ENCODE measurements at regions not wholly inside any gene's neighbourhood (a gene's known extent, or its start where the extent isn't known, plus 50 kb on each side); places are given as distances from the start of the nearest gene placed in this dataset.

- H3K4me1 ChIP-seq = 0 out of 3 replicates have a peak, but pooled peaks cover 7% of the 10 kb centered on the region
- FAIRE-seq (no peak), DNase-seq (ENCODE audit: low read depth in 1 of 2, low spot score in 1 of 2) (no peak), ATAC-seq (no peak)
- ChIA-PET CTCF (no interaction called here), POLR2A (no interaction called here)
- H3K27ac ChIP-seq = no peak overlapping the region
- no peaks in the 10 kb centered on the region for H3K9me3 ChIP-seq
- H3K4me3 ChIP-seq = no peak overlapping the region
- WGBS (ENCODE audit: missing lambda C conversion rate) = 44% methylated on average over 3 of the region's 3 CpGs
- H3K4me2 ChIP-seq = no peak overlapping the region
- TF ChIP-seq, protein P1, sequence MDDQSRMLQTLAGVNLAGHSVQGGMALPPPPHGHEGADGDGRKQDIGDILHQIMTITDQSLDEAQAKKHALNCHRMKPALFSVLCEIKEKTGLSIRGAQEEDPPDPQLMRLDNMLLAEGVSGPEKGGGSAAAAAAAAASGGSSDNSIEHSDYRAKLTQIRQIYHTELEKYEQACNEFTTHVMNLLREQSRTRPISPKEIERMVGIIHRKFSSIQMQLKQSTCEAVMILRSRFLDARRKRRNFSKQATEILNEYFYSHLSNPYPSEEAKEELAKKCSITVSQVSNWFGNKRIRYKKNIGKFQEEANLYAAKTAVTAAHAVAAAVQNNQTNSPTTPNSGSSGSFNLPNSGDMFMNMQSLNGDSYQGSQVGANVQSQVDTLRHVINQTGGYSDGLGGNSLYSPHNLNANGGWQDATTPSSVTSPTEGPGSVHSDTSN (IDR thresholded peaks at IDR 0.05) = no peak
- TF ChIP-seq SMC3 (IDR thresholded peaks at IDR 0.05) (no peak), RNF2 (IDR thresholded peaks at IDR 0.05; ENCODE audit: borderline replicate concordance, low read depth) (no peak), CBX8 (IDR thresholded peaks at IDR 0.05) (no peak), FOXS1 (CRISPR knock-in tag; IDR thresholded peaks at IDR 0.05) (no peak), KDM1A (IDR thresholded peaks at IDR 0.05; ENCODE audit: low read depth) (no peak), USF2 (IDR thresholded peaks at IDR 0.05) (no peak), EHF (CRISPR knock-in tag; IDR thresholded peaks at IDR 0.05) (no peak), ELK1 (IDR thresholded peaks at IDR 0.05; ENCODE audit: low read depth, low read length) (no peak), FOSL2 (IDR thresholded peaks at IDR 0.05) (no peak), FOSL2 (CRISPR knock-in tag; IDR thresholded peaks at IDR 0.05) (no peak), ZNF302 (CRISPR knock-in tag; IDR thresholded peaks at IDR 0.05) (no peak), BCL3 (IDR thresholded peaks at IDR 0.05) (no peak), RARB (CRISPR knock-in tag; IDR thresholded peaks at IDR 0.05) (no peak)
- TF ChIP-seq, protein P2, sequence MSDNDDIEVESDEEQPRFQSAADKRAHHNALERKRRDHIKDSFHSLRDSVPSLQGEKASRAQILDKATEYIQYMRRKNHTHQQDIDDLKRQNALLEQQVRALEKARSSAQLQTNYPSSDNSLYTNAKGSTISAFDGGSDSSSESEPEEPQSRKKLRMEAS (IDR thresholded peaks at IDR 0.05) = no peak
- TF ChIP-seq, protein P3, sequence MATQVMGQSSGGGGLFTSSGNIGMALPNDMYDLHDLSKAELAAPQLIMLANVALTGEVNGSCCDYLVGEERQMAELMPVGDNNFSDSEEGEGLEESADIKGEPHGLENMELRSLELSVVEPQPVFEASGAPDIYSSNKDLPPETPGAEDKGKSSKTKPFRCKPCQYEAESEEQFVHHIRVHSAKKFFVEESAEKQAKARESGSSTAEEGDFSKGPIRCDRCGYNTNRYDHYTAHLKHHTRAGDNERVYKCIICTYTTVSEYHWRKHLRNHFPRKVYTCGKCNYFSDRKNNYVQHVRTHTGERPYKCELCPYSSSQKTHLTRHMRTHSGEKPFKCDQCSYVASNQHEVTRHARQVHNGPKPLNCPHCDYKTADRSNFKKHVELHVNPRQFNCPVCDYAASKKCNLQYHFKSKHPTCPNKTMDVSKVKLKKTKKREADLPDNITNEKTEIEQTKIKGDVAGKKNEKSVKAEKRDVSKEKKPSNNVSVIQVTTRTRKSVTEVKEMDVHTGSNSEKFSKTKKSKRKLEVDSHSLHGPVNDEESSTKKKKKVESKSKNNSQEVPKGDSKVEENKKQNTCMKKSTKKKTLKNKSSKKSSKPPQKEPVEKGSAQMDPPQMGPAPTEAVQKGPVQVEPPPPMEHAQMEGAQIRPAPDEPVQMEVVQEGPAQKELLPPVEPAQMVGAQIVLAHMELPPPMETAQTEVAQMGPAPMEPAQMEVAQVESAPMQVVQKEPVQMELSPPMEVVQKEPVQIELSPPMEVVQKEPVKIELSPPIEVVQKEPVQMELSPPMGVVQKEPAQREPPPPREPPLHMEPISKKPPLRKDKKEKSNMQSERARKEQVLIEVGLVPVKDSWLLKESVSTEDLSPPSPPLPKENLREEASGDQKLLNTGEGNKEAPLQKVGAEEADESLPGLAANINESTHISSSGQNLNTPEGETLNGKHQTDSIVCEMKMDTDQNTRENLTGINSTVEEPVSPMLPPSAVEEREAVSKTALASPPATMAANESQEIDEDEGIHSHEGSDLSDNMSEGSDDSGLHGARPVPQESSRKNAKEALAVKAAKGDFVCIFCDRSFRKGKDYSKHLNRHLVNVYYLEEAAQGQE (IDR thresholded peaks at IDR 0.05) = no peak
- TF ChIP-seq, protein P4, sequence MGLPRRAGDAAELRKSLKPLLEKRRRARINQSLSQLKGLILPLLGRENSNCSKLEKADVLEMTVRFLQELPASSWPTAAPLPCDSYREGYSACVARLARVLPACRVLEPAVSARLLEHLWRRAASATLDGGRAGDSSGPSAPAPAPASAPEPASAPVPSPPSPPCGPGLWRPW (IDR thresholded peaks at IDR 0.05) = no peak
These were observed 1040.7 kb downstream of the RAPGEF2 start for GRCh38 chr4:160143574-160143973.

GRCh38 chr4:160159457-160159856 is 1056.6 kb downstream of the RAPGEF2 start:
- DNase-seq (ENCODE audit: low read depth in 1 of 2, low spot score in 1 of 2) (no peak), ATAC-seq (no peak), FAIRE-seq (no peak)
- H3K9me3 ChIP-seq = no peaks in the 10 kb centered on the region
- H3K4me1 ChIP-seq = no peaks in the 10 kb centered on the region
- 54% methylated on average over 10 of the region's 15 CpGs for WGBS (ENCODE audit: missing lambda C conversion rate)
- CTCF ChIA-PET = no interaction called here
- no peak overlapping the region for H3K4me2 ChIP-seq
- no peak overlapping the region for H3K4me3 ChIP-seq
- POLR2A ChIA-PET = no interaction called here
- H3K27ac ChIP-seq = no peak overlapping the region
- TF ChIP-seq FOSL2 (IDR thresholded peaks at IDR 0.05) = no peak
- TF ChIP-seq FOSL2 (CRISPR knock-in tag; IDR thresholded peaks at IDR 0.05) = no peak
- no peak for TF ChIP-seq RCOR1 (IDR thresholded peaks at IDR 0.05; ENCODE audit: low read depth, low read length)
- TF ChIP-seq ZFP36 (IDR thresholded peaks at IDR 0.05; ENCODE audit: borderline replicate concordance, partially characterized antibody) = no peak
- no peak for TF ChIP-seq RFX5 (IDR thresholded peaks at IDR 0.05)
- TF ChIP-seq MAFK (IDR thresholded peaks at IDR 0.05; ENCODE audit: partially characterized antibody) = no peak
- TF ChIP-seq, protein P3 (IDR thresholded peaks at IDR 0.05) = no peak
- TF ChIP-seq CEBPB (IDR thresholded peaks at IDR 0.05) = no peak
- TF ChIP-seq TP53 (CRISPR knock-in tag; IDR thresholded peaks at IDR 0.05) = no peak
- TF ChIP-seq EP300 (IDR thresholded peaks at IDR 0.05) = no peak
- no peak for TF ChIP-seq NR3C1 (IDR thresholded peaks at IDR 0.05)
- no peak for TF ChIP-seq JUN (IDR thresholded peaks at IDR 0.05)
- no peak for TF ChIP-seq TFCP2L1 (CRISPR knock-in tag; IDR thresholded peaks at IDR 0.05)
- TF ChIP-seq, protein P2 (IDR thresholded peaks at IDR 0.05) = no peak
